Body of pancreas (tissue), 4 donors: ENCODE measurements at regions not wholly inside any gene's neighbourhood (a gene's known extent, or its start where the extent isn't known, plus 50 kb on each side); places are given as distances from the start of the nearest gene placed in this dataset.
"Not testable (repeated sequence)": the region's sequence is repeated elsewhere in the genome, so short reads cannot be mapped to it uniquely, and the experiment has no call there.

Experiments
- ATAC-seq: fragments of 150-250 bp; one replicate; pipeline ENCODE4 v1.9.1; 2016
- DNase-seq, 4 donors: peaks; one replicate each; pipeline ENCODE4 v3.0.0-alpha.2; 2019
- H3K27ac ChIP-seq, 4 donors: fragments of 200-600 bp; sonication (generic); 1 replicate in 3 of 4; 2 replicates in 1 of 4; pipeline versions ENCODE4 v1.5.1 to v1.6.1; 2016 to 2019; ENCODE audit warnings: mild to moderate bottlenecking in 1 of 4, mixed read lengths in 1 of 4, moderate library complexity in 1 of 4
- H3K27me3 ChIP-seq, 2 donors: fragments of 200-600 bp; sonication (generic); one replicate each; pipeline ENCODE4 v1.6.0; 2016; ENCODE audit warnings: mild to moderate bottlenecking in 1 of 2
- H3K36me3 ChIP-seq, 2 donors: fragments of 200-600 bp; sonication (generic); replicated peaks in 1 of 2; 2 replicates each; pipeline ENCODE4 v1.5.1; 2016; ENCODE audit warnings: low read depth in 2 of 2; ENCODE audit not compliant: insufficient read depth in 1 of 2
- H3K4me1 ChIP-seq: fragments of 200-600 bp; sonication (generic); one replicate; pipeline ENCODE4 v1.6.0; 2016
- H3K4me3 ChIP-seq, 2 donors: fragments of 200-600 bp; sonication (generic); 1 replicate in 1 of 2; 2 replicates in 1 of 2; pipeline ENCODE4 v1.5.1; 2016 to 2019
- H3K9me3 ChIP-seq, 3 donors: fragments of 200-600 bp; sonication (generic); 1 replicate in 2 of 3; 2 replicates in 1 of 3; pipeline ENCODE4 v1.5.1; 2016
- POLR2A ChIP-seq, 3 donors: fragments of 450-650 bp; IDR thresholded peaks; one replicate each; pipeline ENCODE4 v1.6.1; 2016; ENCODE audit warnings: antibody characterized with exemption in 3 of 3, mild to moderate bottlenecking in 2 of 3
- WGBS, 2 donors: methylation state at CpG; one replicate each; pipeline ENCODE4 v1.1.5; 2017; 5-methylcytosine and 5-hydroxymethylcytosine counted together
- intact Hi-C: fragments of 100-400 bp; cut with DNase I; formaldehyde crosslinking; loops from one replicate; pipeline ENCODE4 v1.15.1; 2023
- TF ChIP-seq, protein P1 (sequence below), 7 experiments: fragments of 450-650 bp in 4 of 7; fragments of 200-600 bp in 3 of 7; sonication (generic) in 3 of 7; IDR thresholded peaks; one replicate each; pipeline ENCODE4 v1.5.1; 2016 to 2019; ENCODE audit warnings: antibody characterized with exemption in 7 of 7

DNA sequence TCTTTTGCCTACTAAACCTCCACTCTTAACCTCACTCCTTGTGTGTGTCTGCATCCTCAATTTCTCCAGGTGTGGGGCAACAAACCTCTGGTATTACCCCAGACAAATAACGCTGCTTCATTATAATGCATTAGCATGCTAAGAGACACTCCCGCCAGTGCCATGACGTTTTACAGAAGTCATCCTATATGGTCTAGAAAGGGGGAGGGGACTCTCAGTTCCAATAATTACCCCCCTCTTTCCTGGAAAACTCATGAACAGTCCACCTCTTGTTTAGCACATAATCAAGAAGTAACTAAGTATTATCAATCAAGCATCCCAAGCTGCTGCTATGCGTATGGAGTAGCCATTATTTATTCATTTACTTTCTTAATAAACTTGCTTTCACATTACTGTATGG, 364.5 kb downstream of the TYW1 start:
- TF ChIP-seq, protein P1, sequence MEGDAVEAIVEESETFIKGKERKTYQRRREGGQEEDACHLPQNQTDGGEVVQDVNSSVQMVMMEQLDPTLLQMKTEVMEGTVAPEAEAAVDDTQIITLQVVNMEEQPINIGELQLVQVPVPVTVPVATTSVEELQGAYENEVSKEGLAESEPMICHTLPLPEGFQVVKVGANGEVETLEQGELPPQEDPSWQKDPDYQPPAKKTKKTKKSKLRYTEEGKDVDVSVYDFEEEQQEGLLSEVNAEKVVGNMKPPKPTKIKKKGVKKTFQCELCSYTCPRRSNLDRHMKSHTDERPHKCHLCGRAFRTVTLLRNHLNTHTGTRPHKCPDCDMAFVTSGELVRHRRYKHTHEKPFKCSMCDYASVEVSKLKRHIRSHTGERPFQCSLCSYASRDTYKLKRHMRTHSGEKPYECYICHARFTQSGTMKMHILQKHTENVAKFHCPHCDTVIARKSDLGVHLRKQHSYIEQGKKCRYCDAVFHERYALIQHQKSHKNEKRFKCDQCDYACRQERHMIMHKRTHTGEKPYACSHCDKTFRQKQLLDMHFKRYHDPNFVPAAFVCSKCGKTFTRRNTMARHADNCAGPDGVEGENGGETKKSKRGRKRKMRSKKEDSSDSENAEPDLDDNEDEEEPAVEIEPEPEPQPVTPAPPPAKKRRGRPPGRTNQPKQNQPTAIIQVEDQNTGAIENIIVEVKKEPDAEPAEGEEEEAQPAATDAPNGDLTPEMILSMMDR (IDR thresholded peaks at IDR 0.05), result no peak
- no peak for TF ChIP-seq POLR2A (IDR thresholded peaks at IDR 0.05)
- no peak for ATAC-seq
- 83 to 94% methylated on average over 4 of the region's 4 CpGs for WGBS, 2 donors

DNA sequence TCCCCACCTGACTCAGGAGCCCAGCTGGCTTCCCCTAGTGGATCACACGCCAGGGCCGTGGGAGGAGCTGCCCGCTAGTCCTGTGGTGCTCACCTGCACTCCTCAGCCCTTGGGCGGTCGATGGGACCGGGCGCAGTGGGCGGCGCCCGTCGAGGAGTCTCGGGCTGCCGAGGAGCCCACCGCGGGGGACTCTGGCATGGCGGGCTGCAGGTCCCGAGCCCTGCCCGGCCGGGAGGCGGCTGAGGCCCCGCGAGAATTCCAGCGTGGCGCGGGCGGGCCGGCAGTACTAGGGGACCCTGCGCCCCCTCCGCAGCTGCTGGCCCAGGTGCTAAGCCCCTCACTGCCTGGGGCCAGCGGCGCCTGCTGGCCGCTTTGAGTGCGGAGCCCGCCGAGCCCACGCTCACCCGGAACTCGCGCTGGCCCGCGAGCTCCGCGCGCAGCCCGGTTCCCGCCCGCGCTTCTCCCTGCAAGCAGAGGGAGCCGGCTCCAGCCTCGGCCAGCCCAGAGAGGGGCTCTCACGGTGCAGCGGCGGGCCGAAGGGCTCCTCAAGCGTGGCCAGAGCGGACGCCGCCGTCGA, 367.9 kb downstream of the TYW1 start:
- ATAC-seq (no peak), DNase-seq (no peak)
- Histone ChIP-seq H3K36me3 (no peaks in the 10 kb centered on the region), H3K4me3 (no peak overlapping the region), H3K27me3 (no peaks in the 10 kb centered on the region), H3K4me1 (peaks cover 6% of the 10 kb centered on the region), H3K27ac (no peak overlapping the region), H3K9me3 (no peaks in the 10 kb centered on the region)
- 71 to 85% methylated on average over 11 to 15 of the region's 60 CpGs for WGBS, 2 donors
- intact Hi-C loops, result no loop called here
- no peak for TF ChIP-seq POLR2A (IDR thresholded peaks at IDR 0.05)
- TF ChIP-seq, protein P1 (IDR thresholded peaks at IDR 0.05), result no peak

More for the DNA sequence above, 364.5 kb downstream of the TYW1 start:
- Histone ChIP-seq H3K4me3 (no peak overlapping the region), H3K27ac (no peak overlapping the region), H3K27me3 (no peaks in the 10 kb centered on the region), H3K36me3 (no peaks in the 10 kb centered on the region), H3K4me1 (peaks cover 6% of the 10 kb centered on the region), H3K9me3 (peaks cover 0 to 11% (median 0%) of the 10 kb centered on the region in 3 donors)
- intact Hi-C loops, result no loop called here
- no peak for DNase-seq

GRCh38 chr7:67371429-67372305, 375.0 kb downstream of the TYW1 start:
- Histone ChIP-seq H3K27me3 (no peaks in the 10 kb centered on the region), H3K9me3 (no peaks in the 10 kb centered on the region)

DNA sequence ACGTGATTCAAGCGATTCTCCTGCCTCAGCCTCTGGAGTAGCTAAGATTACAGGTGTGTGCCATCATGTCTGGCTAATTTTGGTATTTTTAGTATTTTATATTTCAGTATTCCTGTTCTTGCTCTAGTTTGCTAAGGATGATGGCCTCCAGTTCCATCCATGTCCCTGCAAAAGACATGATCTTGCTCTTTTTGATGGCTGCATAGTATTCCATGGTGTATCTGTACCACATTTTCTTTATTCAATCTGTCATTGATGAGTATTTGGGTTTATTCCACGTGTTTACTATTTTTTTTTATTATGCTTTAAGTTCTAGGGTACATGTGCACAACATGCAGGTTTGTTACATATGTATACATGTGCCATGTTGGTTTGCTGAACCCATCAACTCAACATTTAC, 376.8 kb downstream of the TYW1 start:
- H3K36me3 ChIP-seq, DNase-seq, H3K4me3 ChIP-seq, H3K27ac ChIP-seq, H3K27me3 ChIP-seq, H3K9me3 ChIP-seq, ATAC-seq, H3K4me1 ChIP-seq, intact Hi-C loops: not testable (repeated sequence)
- WGBS, 2 donors, result 36 to 44% methylated on average over 3 of the region's 3 CpGs

More at GRCh38 chr7:67371429-67372305, 375.0 kb downstream of the TYW1 start:
- Histone ChIP-seq H3K4me1 (no peaks in the 10 kb centered on the region), H3K4me3 (no peak overlapping the region), H3K27ac (no peak overlapping the region), H3K36me3 (no peaks in the 10 kb centered on the region)
- WGBS, 2 donors, result 25 to 31% methylated on average over 15 to 18 of the region's 18 CpGs
- intact Hi-C loops, result no loop called here
- DNase-seq (peak; percentile 62 to 75 (median 70)), ATAC-seq (peak; percentile 67)
- no peak for TF ChIP-seq POLR2A (IDR thresholded peaks at IDR 0.05)
- TF ChIP-seq, protein P1 (IDR thresholded peaks at IDR 0.05), result peak; percentile 44 to 85 (median 76)

DNA sequence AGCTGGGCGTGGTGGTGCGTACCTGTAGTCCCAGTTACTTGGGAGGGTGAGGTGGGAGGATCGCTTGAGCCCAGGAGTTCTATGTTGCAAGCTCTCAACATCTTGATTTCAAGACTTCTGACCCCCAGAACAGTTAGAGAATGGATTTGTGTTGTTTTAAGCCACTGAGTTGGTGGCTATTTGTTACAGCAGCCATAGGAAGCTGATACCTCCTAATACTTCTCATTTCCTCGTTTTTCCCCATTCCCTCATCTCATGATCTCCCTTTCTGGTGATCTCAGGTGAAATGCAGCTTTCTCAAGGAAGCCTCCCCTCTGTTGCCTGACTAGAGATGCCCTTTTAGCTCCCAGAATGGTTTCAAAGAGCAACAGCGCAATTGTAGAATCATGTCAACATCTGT, 378.8 kb downstream of the TYW1 start:
- Histone ChIP-seq H3K9me3 (no peaks in the 10 kb centered on the region), H3K36me3 (no peaks in the 10 kb centered on the region), H3K27ac (no peak overlapping the region), H3K27me3 (no peaks in the 10 kb centered on the region), H3K4me1 (no peaks in the 10 kb centered on the region), H3K4me3 (no peak overlapping the region)
- TF ChIP-seq, protein P1 (IDR thresholded peaks at IDR 0.05), result no peak
- no peak for TF ChIP-seq POLR2A (IDR thresholded peaks at IDR 0.05)
- ATAC-seq (no peak), DNase-seq (no peak)
- intact Hi-C loops, result no loop called here
- 80 to 81% methylated on average over 5 of the region's 5 CpGs for WGBS, 2 donors
